ENCODE measurements at regions not wholly inside any gene's neighbourhood (a gene's known extent, or its start where the extent isn't known, plus 50 kb on each side); places are given as distances from the start of the nearest gene placed in this dataset.

- DNase-seq = no peak
These were observed 125.7 kb downstream of the LYPLAL1 start for GRCh38 chr1:219299420-219299819.

GRCh38 chr1:219298571-219299148 is 125.0 kb downstream of the LYPLAL1 start:
- DNase-seq = peak; percentile 1

- DNase-seq = no peak
These were observed 123.0 kb downstream of the LYPLAL1 start for GRCh38 chr1:219296430-219297355.

DNA sequence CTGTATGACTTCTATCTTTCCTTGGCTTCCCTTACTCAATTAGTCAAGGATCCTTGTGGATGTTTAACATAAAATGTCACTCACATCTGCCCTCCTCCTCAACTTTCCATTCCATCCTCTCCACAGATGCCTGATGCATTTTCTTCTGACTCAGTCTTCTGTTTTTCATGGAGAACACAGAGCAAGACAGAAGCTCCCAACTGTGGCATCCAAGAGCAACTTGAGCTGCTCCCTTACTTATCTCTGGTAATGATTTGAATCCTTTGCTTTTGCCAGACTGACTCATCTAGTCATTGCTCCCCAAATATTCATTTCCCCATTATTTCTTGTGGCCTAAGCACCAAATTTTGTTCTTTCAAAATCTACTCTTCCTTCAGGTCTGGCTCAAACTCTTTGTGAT is 120.6 kb downstream of the LYPLAL1 start:
- DNase-seq = no peak

DNA sequence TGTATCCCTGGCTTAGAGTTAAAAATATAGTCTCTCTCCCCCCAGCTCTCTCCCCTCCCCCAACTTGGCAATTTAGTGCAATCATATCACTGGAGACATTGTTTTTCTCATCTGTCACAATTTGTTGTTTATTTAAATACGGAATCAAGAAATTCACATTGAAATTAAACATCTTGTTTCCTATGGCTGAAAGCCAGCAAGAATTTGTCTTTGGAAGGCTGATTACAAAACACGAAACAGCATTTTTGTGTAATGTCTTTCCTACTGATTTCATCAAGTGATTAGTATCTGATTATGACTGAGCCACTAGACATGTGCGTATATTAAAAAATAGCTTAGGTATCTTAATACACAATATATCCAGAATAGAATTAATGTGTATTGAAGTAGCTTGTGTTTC is 119.7 kb downstream of the LYPLAL1 start:
- no peak for DNase-seq

- no peak for DNase-seq
These were observed 119.3 kb downstream of the LYPLAL1 start for GRCh38 chr1:219292999-219293398.

DNA sequence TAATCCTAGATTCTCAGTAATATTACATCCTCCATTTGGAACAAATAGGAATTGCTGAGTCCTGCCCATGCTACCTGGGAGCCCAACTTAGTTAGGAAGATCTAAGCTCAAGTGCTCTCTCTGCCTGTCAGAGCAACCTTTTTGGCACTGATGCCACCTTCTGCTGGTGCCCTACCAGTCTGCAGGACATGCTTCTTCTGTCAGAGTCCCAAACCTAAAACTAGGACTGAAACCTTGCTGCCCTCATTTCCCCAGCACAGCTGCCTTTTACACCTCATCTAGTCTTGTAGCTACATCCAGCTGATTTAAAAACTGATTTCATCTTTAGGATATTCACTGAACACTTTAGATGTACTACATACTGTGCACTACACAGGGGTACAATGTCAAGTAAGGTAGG is 118.7 kb downstream of the LYPLAL1 start:
- DNase-seq = no peak

GRCh38 chr1:219289171-219289570 is 115.5 kb downstream of the LYPLAL1 start:
- DNase-seq = no peak

DNA sequence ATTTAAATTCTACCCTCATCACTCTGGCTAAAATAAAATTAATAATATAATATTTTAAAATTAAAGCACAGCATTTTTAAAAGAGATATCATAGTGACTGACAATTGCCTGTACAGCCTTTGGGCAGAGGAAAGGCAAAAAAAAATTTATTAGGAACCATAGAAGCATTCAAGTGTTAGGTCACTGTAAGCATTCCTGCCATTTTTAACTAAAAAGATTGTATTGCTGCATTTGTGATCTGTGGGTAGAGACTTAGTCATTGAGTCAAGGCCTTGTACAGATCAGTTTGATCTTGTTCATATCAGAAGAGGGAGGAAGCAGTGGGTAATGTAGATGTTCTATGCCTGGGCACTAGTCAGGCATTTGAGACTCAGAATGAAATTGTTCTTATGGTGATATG is 109.9 kb downstream of the LYPLAL1 start:
- DNase-seq = no peak

DNA sequence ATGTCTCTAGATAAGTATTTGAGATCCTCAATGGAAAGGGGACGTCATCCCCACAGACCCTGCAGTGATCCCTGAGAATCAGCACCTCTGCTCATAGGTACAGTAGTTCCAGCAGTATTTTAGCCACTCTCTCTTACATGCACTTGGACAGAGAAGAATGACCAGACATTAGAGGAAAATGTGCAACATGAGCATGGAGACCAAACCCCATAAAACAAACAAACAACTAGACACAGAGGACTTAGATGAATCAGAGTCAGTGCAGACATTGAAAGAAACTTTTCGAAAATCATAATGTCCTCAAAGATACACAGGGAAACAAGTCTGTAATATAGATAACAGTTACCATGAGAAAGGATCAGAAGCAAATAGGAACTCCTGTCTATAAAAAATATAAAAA is 108.2 kb downstream of the LYPLAL1 start:
- DNase-seq = no peak

DNA sequence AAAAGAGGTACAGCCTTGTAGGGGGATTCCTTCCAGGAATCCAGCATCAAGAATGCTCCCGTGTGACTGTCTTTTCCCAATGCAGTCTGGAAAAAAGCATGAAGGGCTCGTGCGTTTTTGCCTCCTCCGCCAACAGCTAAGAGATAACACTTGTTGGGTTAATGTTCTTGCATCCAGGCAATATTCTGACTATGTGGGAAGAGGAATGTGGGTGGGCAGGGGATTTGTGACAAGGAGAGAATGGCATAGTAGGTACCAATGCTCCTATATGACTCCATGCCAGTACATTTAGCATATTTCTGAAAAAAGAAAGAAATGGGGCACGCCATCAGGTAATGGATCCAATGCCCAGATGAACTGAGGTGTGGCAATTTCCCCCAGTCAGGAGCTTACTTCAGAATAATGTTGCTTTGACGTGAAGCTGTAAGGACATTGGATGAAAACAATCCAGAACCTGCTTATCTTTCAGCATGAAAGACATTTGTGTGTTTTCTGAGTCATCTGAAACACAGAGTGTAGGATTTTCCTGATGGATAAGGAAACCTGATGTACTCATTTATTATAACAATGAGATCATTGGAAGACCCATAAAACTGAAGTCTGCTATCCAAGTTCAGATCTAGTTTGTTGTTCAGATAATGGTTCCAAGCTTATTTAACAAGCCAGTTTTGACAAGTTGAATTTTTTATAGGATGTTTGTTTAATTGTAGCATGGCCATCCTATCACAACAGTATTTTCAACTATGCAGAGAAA is 105.5 kb downstream of the LYPLAL1 start:
- no peak for DNase-seq

GRCh38 chr1:219278288-219278687 is 104.6 kb downstream of the LYPLAL1 start:
- DNase-seq = no peak

DNA sequence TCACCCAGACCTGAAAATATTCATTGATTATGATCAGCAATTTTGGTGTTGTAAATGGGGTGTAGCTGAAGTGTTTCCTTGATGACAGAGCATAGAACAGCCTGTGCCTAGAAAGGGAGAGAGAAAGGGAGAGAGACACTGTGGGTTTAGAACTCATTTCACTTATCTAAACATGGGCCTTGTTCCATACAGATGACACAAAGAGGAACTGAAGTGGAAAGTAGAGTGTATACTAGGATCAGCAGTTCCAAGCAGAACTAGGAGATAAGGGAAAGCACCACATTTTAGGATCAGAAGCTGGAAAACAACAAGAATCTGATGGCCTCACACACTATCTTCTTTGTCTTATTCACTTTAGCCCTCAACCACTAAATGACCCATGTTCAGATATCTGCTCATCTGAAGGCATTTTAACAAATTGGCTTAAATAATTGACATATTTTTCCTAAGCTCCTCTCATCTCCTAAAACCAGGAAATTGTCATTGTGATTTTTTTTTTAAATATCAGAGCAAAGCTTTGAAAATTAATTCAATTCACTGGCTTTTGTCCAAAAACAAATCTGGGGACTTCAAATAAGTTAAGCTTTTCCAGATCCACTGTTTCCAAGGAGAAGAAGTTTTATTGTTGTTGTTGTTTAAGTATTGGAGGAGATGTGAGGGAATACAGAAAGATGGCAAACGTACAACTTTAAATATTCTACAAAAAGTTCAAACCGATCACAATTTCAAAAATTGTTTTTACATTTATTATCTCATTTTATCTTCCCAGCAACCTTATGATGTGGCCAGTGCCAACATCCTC is 103.8 kb downstream of the LYPLAL1 start:
- no peak for DNase-seq

DNA sequence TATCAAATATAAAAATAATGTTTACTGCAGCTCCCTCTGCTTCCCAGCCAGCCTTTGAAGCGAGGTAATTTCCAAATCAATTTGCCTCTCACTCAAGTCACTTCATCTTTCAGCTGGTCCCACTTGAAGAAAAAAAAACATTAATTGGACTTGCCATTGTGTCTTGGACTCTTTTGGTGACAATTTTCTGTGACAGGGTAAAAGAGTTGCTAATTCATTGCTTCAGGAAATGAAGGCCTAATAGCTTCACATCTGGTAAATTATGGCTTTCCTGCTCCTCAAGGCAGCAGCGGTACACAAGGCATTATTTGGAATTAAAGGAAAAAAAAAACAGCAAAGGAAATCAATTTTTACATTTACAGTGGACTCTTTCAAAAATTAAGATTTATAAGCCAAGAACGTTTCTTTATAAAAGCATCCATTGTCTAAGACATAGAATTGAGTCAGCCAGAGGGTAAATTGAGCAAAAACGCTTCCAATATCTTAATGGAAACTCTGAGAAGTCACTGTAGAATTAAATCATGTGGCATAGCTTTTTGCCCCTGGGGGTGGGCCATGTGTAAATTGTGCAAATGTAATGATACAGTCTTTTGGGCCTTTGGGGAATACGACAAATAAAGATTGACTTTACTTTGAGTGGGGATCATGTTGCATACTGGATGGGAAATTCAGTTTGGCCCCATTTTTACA is 102.5 kb downstream of the LYPLAL1 start:
- DNase-seq = no peak

DNA sequence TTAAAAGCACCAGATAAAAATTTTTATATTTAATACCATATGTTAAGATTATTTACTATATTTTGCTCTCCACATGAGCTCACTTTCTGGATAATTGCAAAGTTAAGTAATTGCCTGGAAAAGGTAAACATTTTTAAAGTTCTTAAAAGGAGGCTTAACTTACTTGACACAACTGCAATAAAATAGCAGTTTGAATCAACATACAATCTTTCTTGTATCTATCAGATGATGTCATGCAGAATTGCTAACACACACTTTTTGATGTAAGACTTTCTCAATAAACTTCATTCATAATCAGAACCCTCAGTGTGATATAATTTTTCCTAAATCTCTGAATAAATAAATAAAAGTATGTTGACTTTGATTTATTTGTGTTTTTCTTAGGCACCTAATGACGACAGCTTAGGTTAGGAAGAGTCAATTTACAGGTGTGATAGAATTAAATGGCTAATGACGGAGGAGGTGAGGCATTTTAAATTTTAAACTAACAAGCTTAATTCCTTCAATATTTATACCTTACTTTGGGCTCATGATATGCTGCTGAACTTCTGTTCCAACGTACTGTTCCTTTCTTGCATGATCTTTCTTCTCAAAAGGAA is 99.5 kb downstream of the LYPLAL1 start:
- DNase-seq = no peak

DNA sequence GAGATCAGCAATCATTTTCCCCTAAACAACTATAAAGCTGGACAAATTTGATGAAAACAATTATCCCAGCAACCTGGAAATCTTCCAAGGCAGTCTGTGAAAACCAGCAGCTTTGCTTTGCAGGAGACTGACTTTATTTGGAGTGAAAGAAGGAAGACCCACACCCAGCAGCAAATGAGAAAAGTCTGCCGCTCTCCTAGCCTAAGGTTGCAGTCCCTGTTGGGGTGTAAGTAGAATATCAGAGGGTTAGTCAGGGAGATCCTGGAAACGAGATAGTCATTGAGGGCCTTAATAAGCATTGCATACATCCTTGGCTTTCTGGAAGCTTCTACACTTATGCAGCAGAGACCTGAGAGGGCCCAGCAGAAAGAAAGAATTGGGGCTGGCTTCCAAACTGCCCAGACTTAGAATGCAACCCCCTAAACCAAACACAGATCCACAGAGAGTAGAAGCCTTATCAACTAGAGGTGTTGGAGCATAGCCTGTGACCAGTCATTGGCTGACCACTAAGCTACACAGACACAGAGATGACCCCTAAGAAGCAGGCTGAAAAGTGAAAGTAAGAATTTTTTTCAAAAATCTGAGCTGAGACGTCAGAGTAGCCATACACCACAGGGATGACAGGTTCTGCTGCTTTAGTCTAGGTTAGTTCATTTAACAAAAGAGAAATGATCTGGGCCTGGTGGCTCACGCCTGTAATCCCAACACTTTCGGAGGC is 98.3 kb downstream of the LYPLAL1 start:
- no peak for DNase-seq

GRCh38 chr1:219269171-219269570 is 95.5 kb downstream of the LYPLAL1 start:
- no peak for DNase-seq

GRCh38 chr1:219266524-219266923 is 92.8 kb downstream of the LYPLAL1 start:
- no peak for DNase-seq

- DNase-seq = no peak
These were observed 91.4 kb downstream of the LYPLAL1 start for GRCh38 chr1:219265026-219265515.

GRCh38 chr1:219264561-219264960 is 90.9 kb downstream of the LYPLAL1 start:
- no peak for DNase-seq

Data from suppressor macrophage treated with lipopolysaccharide for 4 hours (primary cell).